ENCODE measurements at regions not wholly inside any gene's neighbourhood (a gene's known extent, or its start where the extent isn't known, plus 50 kb on each side); places are given as distances from the start of the nearest gene placed in this dataset.

- TF ChIP-seq CTCF (IDR thresholded peaks at IDR 0.05; ENCODE audit: low read depth, low read length, poor library complexity, severe bottlenecking) (no peak), EZH2phosphoT487 (IDR thresholded peaks at IDR 0.05; ENCODE audit: borderline replicate concordance, low read length) (no peak)
- no peaks in the 10 kb centered on the region for H3K79me2 ChIP-seq (ENCODE audit: control insufficient read depth, low read length)
- no peak overlapping the region for H3K27ac ChIP-seq (ENCODE audit: low read depth, low read length)
- no peak overlapping the region for H3K4me2 ChIP-seq (ENCODE audit: low read length)
- H3K9me3 ChIP-seq (ENCODE audit: control insufficient read depth, insufficient read depth, low read length) = no peaks in the 10 kb centered on the region
- no peaks in the 10 kb centered on the region for H3K27me3 ChIP-seq (ENCODE audit: control insufficient read depth, low read length)
- no peaks in the 10 kb centered on the region for H3K4me1 ChIP-seq (ENCODE audit: control insufficient read depth, low read length)
- H3F3A ChIP-seq (ENCODE audit: control insufficient read depth, insufficient read depth) = no peaks in the 10 kb centered on the region
- H4K20me1 ChIP-seq (ENCODE audit: control insufficient read depth, insufficient read depth, low read depth, low read length) = no peaks in the 10 kb centered on the region
- no peaks in the 10 kb centered on the region for H3K9me2 ChIP-seq (replicated peaks; ENCODE audit: control insufficient read depth, low read length)
- H3K36me3 ChIP-seq (ENCODE audit: control insufficient read depth, low read length) = no peaks in the 10 kb centered on the region
- H3K4me3 ChIP-seq (ENCODE audit: low read length) = no peak overlapping the region
Measured at GRCh38 chr7:131792311-131792710, 235.9 kb upstream of the PODXL start.

GRCh38 chr7:131787101-131787500, 230.7 kb upstream of the PODXL start:
- Histone ChIP-seq H3K9me2 (replicated peaks; ENCODE audit: control insufficient read depth, low read length) (no peaks in the 10 kb centered on the region), H3K36me3 (ENCODE audit: control insufficient read depth, low read length) (no peaks in the 10 kb centered on the region), H4K20me1 (ENCODE audit: control insufficient read depth, insufficient read depth, low read depth, low read length) (no peaks in the 10 kb centered on the region), H3K4me2 (ENCODE audit: low read length) (no peak overlapping the region), H3K79me2 (ENCODE audit: control insufficient read depth, low read length) (no peaks in the 10 kb centered on the region), H3K4me3 (ENCODE audit: low read length) (no peak overlapping the region), H3K9me3 (ENCODE audit: control insufficient read depth, insufficient read depth, low read length) (no peaks in the 10 kb centered on the region), H3K4me1 (ENCODE audit: control insufficient read depth, low read length) (no peaks in the 10 kb centered on the region), H3K27me3 (ENCODE audit: control insufficient read depth, low read length) (peaks cover 3% of the 10 kb centered on the region; the same call in 1 of the 2 replicates), H3F3A (ENCODE audit: control insufficient read depth, insufficient read depth) (no peaks in the 10 kb centered on the region), H3K27ac (ENCODE audit: low read depth, low read length) (no peak overlapping the region)
- TF ChIP-seq CTCF (IDR thresholded peaks at IDR 0.05; ENCODE audit: low read depth, low read length, poor library complexity, severe bottlenecking) (no peak), EZH2phosphoT487 (IDR thresholded peaks at IDR 0.05; ENCODE audit: borderline replicate concordance, low read length) (no peak)

GRCh38 chr7:131786204-131786603, 229.8 kb upstream of the PODXL start:
- H4K20me1 ChIP-seq (ENCODE audit: control insufficient read depth, insufficient read depth, low read depth, low read length) = no peaks in the 10 kb centered on the region
- H3K27me3 ChIP-seq (ENCODE audit: control insufficient read depth, low read length) = peaks cover 3% of the 10 kb centered on the region; the same call in 1 of the 2 replicates
- no peak overlapping the region for H3K27ac ChIP-seq (ENCODE audit: low read depth, low read length)
- H3K9me2 ChIP-seq (replicated peaks; ENCODE audit: control insufficient read depth, low read length) = no peaks in the 10 kb centered on the region
- H3F3A ChIP-seq (ENCODE audit: control insufficient read depth, insufficient read depth) = no peaks in the 10 kb centered on the region
- H3K4me3 ChIP-seq (ENCODE audit: low read length) = no peak overlapping the region
- TF ChIP-seq EZH2phosphoT487 (IDR thresholded peaks at IDR 0.05; ENCODE audit: borderline replicate concordance, low read length) (no peak), CTCF (IDR thresholded peaks at IDR 0.05; ENCODE audit: low read depth, low read length, poor library complexity, severe bottlenecking) (no peak)
- no peaks in the 10 kb centered on the region for H3K9me3 ChIP-seq (ENCODE audit: control insufficient read depth, insufficient read depth, low read length)
- H3K36me3 ChIP-seq (ENCODE audit: control insufficient read depth, low read length) = no peaks in the 10 kb centered on the region
- no peaks in the 10 kb centered on the region for H3K4me1 ChIP-seq (ENCODE audit: control insufficient read depth, low read length)
- H3K4me2 ChIP-seq (ENCODE audit: low read length) = no peak overlapping the region
- H3K79me2 ChIP-seq (ENCODE audit: control insufficient read depth, low read length) = no peaks in the 10 kb centered on the region

GRCh38 chr7:131778601-131779000, 222.2 kb upstream of the PODXL start:
- no peaks in the 10 kb centered on the region for H3K36me3 ChIP-seq (ENCODE audit: control insufficient read depth, low read length)
- no peaks in the 10 kb centered on the region for H4K20me1 ChIP-seq (ENCODE audit: control insufficient read depth, insufficient read depth, low read depth, low read length)
- H3K27me3 ChIP-seq (ENCODE audit: control insufficient read depth, low read length) = no peaks in the 10 kb centered on the region
- no peaks in the 10 kb centered on the region for H3F3A ChIP-seq (ENCODE audit: control insufficient read depth, insufficient read depth)
- H3K4me3 ChIP-seq (ENCODE audit: low read length) = no peak overlapping the region
- no peaks in the 10 kb centered on the region for H3K4me1 ChIP-seq (ENCODE audit: control insufficient read depth, low read length)
- H3K9me2 ChIP-seq (replicated peaks; ENCODE audit: control insufficient read depth, low read length) = no peaks in the 10 kb centered on the region
- H3K9me3 ChIP-seq (ENCODE audit: control insufficient read depth, insufficient read depth, low read length) = no peaks in the 10 kb centered on the region
- no peak overlapping the region for H3K27ac ChIP-seq (ENCODE audit: low read depth, low read length)
- TF ChIP-seq EZH2phosphoT487 (IDR thresholded peaks at IDR 0.05; ENCODE audit: borderline replicate concordance, low read length) (no peak), CTCF (IDR thresholded peaks at IDR 0.05; ENCODE audit: low read depth, low read length, poor library complexity, severe bottlenecking) (no peak)
- no peaks in the 10 kb centered on the region for H3K79me2 ChIP-seq (ENCODE audit: control insufficient read depth, low read length)
- no peak overlapping the region for H3K4me2 ChIP-seq (ENCODE audit: low read length)
